ENCODE measurements at regions not wholly inside any gene's neighbourhood (a gene's known extent, or its start where the extent isn't known, plus 50 kb on each side); places are given as distances from the start of the nearest gene placed in this dataset.

DNA sequence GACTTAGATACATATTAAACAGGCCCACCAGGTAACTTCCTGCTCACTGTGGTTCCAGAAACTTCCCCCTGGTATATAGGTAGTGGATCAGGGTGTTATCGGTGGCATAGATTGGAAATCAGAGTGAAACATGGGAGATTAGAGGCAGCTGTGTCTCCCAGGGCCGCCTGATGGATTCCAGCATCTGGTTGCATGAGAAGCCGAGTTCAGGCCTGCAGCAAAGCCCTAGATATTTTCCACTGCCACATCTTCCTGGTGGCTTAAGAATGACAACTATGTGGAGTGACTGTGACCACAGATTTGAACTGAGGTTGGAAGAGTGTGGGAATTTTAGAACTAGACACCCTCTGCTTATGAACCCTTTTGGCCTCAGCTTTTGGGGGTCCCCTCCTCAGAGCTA is 184.8 kb upstream of the NTF3 start:
- no peak for DNase-seq (ENCODE audit: low read depth)
- H3K4me3 ChIP-seq (ENCODE audit: low read depth, low read length) = no peak overlapping the region
- TF ChIP-seq, protein P1, sequence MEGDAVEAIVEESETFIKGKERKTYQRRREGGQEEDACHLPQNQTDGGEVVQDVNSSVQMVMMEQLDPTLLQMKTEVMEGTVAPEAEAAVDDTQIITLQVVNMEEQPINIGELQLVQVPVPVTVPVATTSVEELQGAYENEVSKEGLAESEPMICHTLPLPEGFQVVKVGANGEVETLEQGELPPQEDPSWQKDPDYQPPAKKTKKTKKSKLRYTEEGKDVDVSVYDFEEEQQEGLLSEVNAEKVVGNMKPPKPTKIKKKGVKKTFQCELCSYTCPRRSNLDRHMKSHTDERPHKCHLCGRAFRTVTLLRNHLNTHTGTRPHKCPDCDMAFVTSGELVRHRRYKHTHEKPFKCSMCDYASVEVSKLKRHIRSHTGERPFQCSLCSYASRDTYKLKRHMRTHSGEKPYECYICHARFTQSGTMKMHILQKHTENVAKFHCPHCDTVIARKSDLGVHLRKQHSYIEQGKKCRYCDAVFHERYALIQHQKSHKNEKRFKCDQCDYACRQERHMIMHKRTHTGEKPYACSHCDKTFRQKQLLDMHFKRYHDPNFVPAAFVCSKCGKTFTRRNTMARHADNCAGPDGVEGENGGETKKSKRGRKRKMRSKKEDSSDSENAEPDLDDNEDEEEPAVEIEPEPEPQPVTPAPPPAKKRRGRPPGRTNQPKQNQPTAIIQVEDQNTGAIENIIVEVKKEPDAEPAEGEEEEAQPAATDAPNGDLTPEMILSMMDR (conservative IDR thresholded peaks at IDR 0.05; ENCODE audit: low read depth, low read length) = no peak

DNA sequence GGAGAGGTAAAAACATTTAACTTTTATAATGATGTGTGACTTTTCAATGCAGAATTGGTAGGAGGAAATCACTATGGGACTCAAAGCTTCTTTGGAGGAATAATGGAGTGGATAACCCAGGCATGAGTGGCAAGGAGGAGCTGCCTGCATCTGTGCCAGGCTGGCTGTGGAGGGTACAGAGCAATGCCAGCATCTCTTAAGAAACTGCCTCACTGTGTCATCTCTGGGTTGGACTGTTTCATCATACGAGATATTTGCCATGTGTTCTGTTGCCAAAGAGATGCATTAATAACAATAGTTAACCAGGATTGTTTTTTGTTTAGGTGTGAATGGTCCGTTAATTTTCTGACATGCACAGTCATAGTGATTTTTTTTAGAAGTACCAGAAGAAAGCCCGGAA is 183.7 kb upstream of the NTF3 start:
- H3K4me3 ChIP-seq (ENCODE audit: low read depth, low read length) = no peak overlapping the region
- TF ChIP-seq, protein P1 (conservative IDR thresholded peaks at IDR 0.05; ENCODE audit: low read depth, low read length) = no peak
- DNase-seq (ENCODE audit: low read depth) = no peak

DNA sequence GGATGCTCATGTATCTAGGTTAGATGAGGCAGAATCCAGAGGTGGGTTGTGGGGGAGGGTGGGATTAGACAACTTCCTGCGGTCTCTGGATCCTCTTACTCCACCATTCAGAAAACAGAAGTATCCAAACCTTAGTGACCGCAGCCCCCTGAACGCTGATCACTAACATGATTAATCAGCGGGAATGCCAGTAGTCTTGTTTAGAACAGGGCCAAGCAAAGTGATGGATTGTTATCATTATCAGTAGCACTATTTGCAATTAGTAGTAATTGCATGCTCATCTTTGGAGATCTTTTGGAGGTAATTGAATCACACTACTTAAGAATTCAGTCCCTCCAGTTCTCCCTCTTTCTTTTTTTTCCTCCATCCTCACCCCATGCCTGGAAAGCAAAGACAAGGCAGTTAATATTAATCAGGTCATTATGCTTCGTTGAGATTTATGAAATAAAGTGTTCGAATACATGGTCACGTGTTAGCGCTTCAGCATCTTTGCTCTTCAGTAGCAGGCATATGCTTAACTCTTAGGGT is 182.8 kb upstream of the NTF3 start:
- TF ChIP-seq, protein P1 (conservative IDR thresholded peaks at IDR 0.05; ENCODE audit: low read depth, low read length) = no peak
- DNase-seq (ENCODE audit: low read depth) = no peak
- H3K4me3 ChIP-seq (ENCODE audit: low read depth, low read length) = no peak overlapping the region

DNA sequence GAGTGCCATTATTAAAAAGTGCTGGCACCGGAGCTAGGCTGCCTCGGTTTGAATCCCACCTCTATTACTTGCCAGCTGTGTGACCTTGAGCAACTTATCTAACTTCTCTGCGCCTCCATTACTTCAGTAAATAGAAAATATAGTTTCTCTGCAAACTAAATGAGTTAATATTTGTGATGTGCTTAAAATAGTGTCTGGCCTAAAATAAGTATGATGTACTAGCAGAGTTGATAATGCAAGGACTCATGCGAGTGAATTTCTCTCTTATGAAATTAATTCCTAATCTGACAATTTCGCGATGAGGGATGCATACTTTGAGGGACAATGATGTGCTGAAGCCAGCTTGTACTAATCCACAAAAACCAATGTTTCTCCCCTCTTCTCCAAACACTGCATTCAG is 180.8 kb upstream of the NTF3 start:
- TF ChIP-seq, protein P1 (conservative IDR thresholded peaks at IDR 0.05; ENCODE audit: low read depth, low read length) = no peak
- H3K4me3 ChIP-seq (ENCODE audit: low read depth, low read length) = no peak overlapping the region
- no peak for DNase-seq (ENCODE audit: low read depth)

DNA sequence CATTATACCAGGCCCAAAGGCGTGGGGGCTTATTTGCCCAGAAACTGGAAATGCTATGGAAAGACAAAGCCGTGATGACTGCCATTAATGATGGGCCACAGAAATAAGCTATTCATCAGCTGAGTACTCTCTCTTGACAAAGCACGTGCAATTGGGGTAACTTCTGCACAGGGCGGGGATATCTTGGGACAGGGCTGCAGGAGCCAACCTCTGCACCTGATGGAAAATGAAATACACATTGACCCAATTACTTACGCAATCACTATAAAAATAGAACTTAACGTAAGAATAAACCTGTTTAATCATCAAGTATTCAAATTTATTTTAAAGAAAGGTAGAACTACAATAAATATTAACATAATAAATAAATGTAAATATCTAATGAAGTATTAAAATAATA is 180.1 kb upstream of the NTF3 start:
- TF ChIP-seq, protein P1 (conservative IDR thresholded peaks at IDR 0.05; ENCODE audit: low read depth, low read length) = no peak
- no peak for DNase-seq (ENCODE audit: low read depth)
- H3K4me3 ChIP-seq (ENCODE audit: low read depth, low read length) = no peak overlapping the region

DNA sequence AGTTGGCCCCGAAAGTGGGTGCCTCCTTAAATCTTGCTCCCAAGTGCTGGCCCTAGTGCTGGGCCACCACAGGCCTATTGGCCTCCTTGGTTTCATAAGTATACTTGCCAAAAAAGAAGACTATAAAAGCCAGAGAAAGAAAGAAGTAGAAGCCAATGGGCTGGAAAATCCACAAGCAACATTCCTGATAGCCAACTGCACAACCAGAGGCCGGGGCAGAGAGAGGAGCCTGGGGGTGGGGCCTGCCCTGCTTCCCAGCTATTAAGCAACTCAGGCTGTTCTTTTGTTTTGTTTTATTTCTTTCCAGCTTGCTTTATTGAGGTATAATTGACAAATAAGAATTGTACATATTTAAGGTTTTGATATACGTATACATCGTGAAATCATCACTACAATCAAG is 177.2 kb upstream of the NTF3 start:
- DNase-seq (ENCODE audit: low read depth) = no peak
- H3K4me3 ChIP-seq (ENCODE audit: low read depth, low read length) = no peak overlapping the region
- TF ChIP-seq, protein P1 (conservative IDR thresholded peaks at IDR 0.05; ENCODE audit: low read depth, low read length) = no peak

DNA sequence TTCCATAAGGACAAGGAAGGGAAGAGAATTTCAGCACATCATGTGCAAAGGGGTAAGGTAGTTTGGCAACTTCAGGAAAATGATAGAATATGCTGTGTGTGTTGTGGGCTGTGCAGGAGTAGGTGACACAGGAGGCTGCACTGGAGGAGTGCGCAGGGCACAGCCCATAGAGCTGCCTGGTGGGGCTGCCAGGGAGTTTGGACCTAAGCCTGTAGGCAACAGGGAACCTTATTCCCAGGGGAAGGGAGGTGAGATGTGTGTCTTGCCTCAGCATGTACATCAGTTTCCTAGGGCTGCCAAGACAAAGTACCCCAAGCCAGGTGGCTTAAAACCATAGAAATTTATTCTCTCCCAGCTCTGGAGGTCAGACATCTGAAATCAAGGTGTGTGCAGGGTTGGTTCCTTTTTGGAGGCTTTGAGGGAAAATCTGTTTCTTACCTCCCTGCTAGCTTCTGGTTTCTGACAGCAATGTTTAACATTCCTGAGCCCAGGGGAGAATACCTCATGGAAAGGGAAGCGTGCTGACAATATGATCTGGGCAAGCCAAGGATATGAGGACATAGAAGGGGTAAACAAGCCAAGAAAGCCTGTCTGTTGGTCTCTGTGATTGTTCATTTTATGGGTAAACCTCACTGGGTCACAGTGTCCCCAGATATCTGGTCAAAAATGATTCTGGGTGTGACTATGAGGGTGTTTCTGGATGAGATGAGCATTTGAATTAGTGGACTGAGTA is 174.0 kb upstream of the NTF3 start:
- DNase-seq (ENCODE audit: low read depth) = no peak
- H3K4me3 ChIP-seq (ENCODE audit: low read depth, low read length) = no peak overlapping the region
- TF ChIP-seq, protein P1 (conservative IDR thresholded peaks at IDR 0.05; ENCODE audit: low read depth, low read length) = no peak
